ENCODE measurements at regions not wholly inside any gene's neighbourhood (a gene's known extent, or its start where the extent isn't known, plus 50 kb on each side); places are given as distances from the start of the nearest gene placed in this dataset.

DNA sequence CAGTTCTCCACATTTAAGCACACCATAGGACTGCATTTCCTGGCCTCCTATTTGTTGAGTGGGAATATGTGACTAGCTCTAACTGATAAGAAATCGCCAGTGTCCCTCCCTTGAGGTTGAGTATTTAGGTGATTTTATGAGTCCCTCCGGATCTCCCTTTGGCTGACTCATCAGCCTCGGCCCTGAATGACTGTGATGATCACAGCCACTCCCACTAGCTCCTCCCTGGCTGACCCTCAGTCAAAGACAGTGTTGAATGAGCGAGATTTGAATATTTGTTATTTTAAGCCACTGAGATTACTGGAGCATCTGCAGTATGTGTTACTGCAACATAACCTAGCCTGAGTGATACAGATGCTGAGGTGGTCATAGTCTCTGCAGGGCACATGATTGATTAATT is 515.3 kb downstream of the EPHB1 start:
- DNase-seq, result no peak

DNA sequence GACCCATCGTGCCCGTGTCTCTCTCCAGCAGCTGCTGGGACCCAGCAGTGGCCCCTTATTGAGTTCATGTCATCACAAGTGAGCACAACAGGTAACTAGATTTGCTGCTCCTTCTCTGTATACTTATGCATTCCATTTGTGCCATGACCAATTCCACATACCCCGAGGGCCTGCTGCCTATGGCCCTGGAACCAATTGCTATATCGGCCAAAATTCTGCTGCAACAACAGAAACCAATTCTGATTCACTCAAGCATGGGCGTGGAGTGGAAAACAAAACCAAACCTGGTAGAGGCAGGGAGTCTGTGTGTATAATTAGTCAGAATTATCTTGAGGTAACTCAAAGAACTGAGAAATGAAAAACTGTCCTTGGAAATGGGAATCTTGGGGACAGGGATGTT is 516.6 kb downstream of the EPHB1 start:
- no peak for DNase-seq

DNA sequence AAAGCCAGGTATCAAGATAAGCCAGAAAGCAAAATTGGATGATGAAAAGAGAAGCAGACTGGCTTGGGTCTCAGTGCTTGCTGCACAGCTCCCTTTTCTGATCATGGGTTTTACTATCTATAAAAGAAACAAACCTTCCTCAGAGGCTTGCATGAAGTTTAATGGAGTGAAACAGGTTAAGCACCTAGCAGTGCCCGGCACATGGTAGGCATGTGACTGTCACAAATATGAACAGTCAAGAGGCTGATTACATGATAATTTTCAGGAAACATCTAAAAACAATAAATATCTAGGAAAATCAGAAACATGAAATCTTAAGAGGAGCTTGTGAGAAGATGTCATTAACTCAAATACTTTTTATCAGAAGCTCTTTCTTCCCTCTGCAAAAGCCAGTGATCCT is 519.2 kb downstream of the EPHB1 start:
- no peak for DNase-seq

DNA sequence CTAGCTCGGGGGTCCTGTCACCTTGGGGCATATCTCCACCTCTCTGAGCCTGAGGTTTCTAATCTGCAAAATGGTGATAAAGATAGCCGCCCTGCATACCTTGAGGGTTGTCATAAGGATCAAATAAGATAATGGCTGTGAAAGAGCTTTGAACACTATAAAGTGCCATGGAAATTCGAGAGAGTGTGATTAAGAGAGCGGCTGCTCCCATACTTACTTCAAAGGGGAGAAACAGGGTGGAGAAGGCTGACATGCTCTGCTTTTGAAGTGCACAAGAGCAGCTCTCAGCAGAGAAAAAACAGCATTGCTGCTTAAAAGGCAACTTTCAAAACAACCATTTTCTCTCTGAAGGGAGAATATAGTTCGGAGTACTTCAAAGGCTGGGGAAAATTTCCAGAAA is 529.2 kb downstream of the EPHB1 start:
- DNase-seq, result no peak

DNA sequence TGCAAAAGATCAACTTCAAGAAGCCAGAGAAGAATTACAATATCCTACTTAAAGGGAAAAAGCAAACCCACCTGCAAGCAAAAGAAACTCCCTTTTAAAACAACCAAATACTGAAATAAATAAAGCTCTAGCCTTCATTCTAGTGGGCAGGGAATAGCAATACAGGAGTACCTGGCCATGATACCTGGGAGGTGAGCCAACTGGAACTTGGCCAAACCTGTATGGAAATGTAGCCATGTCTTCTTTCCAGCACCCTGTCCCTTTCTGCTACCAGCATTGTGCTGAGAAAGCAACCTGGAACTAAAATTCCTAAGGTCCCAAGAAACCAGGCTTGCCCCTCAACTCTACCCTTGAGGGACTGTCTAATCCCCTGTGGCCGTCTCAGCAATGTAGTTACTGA is 530.0 kb downstream of the EPHB1 start:
- no peak for DNase-seq

DNA sequence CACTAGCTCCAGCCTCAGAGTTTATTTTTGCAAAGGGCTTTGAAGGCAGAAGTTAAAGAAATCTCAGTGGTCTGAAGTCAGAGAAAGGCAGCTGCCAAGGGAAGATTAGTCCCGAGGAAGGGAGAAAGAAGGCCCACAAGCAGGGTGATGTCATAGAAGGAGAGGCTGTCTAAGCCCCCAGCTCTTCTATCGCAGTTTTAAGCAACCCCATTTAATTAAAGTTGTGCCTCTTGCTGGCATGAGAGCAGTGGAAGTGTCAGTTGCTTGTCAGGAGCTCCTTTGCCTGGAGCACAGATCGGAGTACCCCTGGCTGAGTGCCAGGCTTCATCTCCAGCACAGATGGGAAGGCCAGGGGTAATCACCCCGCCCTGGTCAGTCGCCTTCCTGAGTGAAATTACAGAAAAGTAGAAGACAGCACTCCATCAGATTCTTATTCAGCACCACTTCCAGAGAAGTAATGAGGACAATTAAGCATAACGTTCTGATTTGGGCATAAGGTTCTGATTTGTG is 530.7 kb downstream of the EPHB1 start:
- DNase-seq, result no peak

DNA sequence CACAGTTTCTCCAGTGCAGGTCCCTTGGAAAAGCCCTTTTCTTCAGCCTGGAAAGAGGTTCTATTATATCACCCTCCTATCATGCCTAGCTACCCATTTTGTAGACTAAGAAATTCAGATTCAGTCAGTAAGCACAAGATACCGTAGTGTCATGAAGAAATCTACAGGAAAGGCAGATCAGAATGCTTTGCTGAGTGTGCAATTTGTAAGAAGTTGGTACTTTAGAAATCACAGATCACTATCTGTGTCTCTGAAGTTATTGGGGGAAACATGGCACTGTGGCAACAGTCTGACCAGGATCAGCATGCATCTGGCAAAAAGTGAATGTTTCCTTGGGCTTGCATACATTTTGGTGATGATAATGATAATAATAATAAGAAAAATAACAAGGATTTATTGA is 531.8 kb downstream of the EPHB1 start:
- no peak for DNase-seq

DNA sequence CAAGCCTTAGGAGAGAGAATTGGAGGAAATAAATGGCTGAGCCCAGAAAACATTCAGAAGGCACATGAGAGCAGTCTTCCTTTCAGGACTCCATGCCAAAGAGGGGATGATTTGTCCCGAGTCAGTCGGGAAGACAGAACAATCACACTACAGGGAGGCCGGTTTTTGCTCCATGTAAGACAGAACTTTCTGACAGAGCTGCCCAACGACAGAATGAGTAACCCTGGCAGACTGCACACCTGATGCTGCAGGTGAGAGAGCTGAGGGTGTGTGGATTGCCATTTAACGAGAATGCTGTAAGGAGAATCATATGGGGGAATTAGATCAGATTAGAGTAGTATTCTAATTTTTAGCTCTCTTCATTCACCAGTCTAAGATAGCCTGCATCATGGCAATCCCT is 533.0 kb downstream of the EPHB1 start:
- DNase-seq, result no peak

DNA sequence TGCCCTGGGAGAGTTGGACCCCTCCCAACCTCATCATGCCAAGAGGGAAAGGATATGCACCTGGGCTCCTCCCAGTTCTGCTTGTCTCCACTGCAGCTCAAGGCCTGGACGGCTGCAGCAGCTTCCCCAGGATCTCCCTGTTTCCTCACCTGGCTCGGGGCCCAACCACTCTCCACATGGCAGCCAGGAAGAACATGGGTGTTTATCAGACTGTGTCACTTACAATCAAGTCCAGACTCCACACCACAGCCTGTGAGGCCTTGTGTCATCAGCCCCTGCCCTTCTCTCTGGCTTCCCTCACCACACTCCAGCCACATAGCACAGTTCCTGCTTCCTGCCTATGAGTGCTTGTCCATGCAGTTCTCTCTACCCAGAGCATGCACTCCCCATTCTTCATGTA is 534.4 kb downstream of the EPHB1 start:
- no peak for DNase-seq

DNA sequence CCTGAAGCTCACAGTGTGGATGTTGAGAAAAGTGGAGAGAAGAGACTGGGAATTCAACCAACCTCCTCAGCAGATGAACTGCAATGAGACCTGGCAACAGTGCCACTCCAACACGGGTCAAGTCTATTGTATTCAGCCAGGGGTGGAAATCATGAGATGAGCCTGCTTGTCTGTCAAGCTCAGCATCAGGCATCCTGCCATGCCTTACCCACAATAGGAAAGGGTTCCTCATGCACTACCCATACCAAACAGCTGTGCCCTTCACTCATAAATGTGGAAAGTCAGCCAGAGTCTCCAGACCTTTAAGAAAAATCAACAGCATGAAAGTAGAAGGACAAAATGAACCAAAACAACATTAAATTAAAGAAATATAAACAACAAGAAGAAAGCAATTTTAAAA is 542.1 kb downstream of the EPHB1 start:
- no peak for DNase-seq

DNA sequence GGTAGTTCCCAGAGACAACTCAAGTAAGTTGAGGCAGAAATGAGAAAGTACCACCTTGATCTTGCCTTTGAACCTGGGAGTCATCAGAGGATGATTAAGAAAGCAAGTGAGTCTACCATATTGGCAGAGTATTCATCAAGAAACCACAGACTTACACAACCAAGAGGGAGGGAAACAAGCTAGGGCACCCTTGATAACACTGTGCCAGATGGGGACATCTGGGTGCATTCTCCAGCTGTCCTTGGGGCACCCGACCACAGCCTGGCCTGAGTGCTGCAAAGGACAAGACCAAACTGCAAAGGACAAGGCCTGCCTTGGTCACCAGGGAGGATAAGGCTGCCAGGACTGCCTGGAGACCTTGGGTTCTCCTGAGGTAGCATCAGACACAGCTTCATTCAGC is 553.6 kb downstream of the EPHB1 start:
- DNase-seq, result no peak

DNA sequence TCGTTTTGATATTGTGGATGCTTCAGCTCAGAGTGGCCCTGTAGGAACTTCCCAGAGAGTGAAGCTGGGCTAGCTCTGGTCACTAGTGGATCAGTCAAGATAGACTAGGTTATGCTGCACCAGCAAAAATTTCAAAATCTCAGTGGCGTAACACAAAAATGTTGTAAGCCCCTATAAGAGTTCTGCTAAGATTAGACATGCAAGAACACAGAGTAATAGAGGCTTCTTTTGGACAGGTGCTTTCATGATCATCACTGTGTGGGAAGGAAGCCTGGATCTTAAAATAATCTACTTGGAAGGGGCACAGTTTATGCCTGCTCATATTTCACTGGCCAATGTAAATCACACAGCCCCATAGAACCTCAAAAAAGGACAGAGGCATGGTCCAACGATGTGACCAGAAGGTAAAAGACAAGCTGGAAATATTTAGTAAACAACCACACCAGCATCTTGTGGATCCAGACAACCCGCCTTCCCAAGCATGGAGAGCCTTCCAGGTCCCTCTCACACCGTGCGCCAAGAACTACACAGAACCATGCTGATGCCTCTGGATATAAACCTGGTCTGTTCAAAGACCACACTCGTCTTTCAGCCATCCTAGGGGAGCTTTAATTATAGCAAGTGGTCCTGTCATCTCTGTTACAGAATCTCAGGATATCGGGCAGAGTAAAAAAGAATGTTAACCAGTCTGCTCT is 554.3 kb downstream of the EPHB1 start:
- DNase-seq, result no peak

DNA sequence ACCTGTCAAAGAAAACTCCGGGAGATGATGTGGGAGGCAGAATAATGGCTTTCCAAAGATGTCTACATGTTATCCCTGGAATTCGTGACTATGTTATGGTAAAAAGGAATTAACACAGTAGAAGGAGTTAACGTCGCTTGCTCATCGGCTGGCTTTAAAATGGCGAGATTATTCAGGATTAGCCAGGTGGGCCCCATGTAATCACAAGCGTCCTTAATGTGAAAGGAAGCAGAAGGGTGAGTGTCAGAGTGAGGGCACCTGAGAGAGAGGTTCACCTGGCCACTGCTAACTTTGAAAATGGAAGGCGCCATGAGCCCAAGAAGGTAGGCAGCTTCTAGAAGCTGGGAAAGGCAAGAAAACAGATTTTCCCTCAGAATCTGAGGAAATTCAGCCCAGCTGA is 557.2 kb downstream of the EPHB1 start:
- DNase-seq, result no peak

DNA sequence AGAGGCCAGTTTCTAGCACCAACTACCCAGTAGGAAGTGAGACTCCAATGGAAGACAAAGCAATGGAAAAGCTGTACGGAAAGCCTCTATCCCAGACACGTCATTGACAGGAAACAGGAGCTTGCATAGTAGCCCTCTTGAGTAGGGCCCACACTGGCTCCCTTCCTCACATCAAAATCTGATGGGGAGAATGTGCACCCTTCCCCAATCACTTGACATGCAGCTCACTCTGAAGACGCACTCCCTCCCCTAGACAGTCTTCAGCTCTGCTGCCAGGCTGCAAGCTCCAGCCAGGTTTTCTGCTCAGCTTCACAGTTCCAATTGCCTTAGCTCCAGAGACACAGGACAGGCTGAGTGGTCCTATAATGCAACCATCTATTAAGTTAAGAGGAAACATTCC is 567.8 kb downstream of the EPHB1 start:
- DNase-seq, result no peak

DNA sequence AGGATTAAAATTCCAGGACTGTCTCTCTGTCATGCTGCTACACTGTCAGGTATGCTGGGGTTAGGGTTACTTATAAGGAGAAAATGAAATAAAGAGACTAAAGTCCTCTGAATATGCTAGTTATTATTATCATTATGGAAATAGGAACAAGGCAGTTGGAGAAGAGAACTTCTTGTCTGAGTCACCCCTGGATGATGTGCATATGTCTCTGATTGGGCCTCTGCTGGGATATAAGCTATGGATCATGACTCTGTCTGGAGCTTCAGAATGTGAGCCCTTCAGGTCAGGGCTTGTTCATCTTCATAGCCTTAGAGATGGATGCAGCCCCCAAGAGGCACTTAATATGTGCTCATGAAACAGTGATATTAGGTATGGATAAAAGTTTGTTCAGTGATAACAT is 569.6 kb downstream of the EPHB1 start:
- DNase-seq, result no peak

DNA sequence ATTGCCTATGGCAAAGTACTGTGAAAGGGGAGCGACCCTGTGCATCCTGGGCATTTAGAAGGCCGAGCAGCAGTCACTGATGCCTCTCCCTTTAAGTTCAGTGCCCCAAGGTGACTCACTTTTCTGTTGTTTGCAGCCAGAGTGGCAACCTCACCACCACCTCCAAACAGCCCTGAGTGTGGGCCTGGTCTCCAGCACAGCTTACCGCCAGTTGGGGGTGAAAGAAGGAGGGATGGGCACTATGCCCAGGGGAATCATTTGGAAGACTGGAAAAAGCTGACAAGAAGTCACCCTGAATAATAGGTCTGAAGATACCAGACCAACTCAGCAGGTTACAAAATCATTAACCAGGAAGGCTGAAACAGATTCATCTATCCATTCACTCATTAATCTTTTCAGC is 571.8 kb downstream of the EPHB1 start:
- no peak for DNase-seq

DNA sequence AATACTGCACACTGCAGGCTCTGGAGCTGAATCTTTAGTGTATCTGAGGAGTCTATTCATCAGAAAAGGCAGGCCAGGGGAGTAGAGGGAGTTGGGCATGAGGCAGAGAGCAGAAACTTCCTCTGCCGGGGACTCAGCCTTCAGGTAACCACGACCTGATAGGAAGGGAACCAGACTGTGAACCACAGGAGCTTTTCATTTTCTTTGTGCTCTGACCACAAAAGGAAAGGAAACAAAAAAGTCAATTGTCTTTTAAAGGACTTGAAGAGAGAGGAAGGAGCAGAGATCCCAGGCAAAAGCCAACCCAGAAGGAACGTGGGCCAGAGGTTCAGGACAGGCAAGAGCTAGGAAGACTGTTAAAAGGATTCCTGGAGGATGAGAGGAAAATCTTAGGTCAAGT is 573.3 kb downstream of the EPHB1 start:
- no peak for DNase-seq

DNA sequence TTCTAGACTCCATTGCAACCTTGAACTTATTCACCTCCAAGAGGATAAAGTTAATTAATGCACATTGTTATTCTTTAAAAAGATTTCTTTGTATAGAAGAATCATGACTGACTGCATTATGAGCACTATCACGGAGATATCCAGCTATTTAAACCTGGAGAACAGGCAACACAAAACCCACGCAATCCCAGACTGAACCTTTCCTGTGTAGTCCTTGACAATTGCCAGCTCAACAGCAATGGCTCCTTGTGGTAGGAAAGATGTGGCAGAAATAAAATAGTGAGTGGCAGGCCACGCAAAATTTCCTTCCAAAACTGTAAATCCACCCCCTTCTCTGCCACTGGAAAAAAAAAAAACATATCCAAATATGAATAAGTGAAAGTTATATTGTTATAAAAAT is 573.7 kb downstream of the EPHB1 start:
- no peak for DNase-seq

DNA sequence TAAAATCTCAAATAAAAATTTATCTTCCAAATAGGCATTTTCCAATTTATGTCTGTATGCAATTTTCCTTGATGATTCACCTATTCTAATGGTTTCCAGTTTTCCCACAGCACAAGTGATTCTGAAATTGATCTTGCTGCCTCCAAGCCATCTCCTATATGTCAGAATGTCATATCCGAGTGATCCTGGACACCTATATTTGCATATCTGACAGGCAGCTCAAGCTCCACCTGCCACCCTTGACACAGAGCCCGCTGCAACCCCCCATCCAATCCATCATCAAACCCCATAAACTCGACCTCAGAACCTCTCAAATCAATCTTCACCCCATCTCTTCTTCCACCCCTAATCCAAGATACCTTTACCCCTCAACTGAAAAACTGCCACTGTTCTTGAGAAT is 579.5 kb downstream of the EPHB1 start:
- no peak for DNase-seq

DNA sequence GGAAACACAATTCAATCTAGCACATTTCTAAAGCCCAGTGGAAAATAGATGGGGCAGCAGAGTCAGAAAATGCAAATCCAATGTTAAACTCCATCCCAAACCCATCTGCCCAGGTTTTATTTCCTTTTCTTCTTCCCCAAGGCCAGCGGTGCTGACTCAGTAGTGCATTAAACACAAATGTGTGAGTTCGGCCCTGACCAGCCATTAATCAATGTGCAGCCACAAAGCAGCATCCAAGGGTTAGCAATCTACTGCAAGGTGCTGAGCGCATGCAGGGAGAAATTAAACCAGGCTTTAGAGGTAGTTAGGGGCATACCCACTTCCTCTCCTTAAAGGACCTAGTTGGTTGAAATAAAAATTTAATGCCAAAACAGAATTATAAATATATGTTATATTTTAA is 583.3 kb upstream of the PPP2R3A start:
- no peak for DNase-seq

DNA sequence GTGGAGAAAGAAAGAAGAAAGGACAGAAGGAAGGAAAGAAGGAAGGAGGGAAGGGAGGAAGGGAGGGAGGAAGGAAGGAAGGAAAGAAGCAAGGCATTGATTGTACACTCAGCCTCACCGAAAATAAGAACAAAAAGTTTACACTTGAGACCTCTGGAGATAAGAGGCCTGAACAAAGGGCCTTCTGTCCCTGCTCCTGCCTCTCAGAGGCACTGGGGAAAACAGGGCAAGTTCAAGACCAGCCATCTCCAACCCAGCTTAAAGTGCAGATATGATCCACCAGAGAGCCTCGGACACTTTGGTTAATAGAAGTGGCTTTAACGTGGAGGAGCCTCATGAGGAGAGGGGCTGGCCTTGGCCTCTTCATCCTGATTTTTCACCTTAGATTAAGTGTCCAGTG is 582.9 kb upstream of the PPP2R3A start:
- DNase-seq, result no peak

DNA sequence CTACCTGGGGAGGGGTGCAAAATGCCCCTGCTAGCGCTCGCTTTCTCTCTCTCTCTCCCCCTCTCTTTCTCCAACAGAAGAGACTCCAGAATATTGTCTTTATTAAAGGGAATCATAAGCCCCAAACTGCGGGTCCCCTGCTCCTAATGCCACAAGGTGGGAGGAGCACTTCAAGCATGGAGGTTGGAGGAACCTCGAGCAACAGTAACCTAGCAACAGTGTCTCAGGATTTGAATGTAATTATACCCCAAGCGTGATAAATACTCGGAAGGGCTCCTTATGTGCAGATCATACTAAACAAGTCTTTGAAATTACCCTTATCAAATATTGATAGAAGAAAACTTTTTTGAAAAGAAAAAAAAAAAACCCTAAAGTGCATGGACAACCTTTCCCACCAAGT is 582.2 kb upstream of the PPP2R3A start:
- no peak for DNase-seq

DNA sequence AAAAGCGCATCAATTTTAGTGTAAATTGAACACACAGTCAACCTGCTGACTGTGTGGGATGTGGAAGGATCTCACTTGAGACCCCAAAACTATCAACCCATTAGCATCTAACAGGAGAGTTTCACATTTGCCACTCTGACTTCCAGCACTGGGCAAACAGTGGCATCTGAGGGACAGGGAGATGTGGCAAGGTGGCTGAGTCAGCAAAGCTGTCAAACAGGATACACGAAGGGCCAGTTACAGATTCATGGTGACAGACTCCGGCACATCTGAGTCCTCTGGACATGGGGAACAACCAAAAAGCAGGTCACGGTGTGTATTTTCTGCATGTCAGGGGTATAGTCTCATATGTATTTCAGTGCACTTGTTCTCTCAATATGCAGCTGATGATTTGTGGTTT is 573.4 kb upstream of the PPP2R3A start:
- no peak for DNase-seq

DNA sequence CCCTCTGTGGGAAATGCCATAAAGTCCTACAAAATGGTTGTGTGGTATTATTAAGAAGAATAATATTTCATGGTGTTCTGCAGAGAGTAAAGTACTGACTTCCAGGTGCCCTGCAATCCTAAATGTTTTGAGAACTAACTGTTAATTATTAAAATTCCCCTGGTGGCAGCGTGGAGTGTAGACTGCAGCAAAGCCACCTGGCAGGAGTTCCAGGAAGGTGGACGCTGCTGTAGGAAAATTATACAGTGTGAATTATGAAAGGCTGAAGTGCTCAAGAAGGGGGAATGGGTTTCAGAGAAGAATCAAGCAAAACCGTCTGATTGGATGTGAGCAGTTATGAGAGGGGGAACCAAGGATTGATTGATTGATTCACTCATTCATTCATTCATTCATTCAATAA is 572.4 kb upstream of the PPP2R3A start:
- no peak for DNase-seq

DNA sequence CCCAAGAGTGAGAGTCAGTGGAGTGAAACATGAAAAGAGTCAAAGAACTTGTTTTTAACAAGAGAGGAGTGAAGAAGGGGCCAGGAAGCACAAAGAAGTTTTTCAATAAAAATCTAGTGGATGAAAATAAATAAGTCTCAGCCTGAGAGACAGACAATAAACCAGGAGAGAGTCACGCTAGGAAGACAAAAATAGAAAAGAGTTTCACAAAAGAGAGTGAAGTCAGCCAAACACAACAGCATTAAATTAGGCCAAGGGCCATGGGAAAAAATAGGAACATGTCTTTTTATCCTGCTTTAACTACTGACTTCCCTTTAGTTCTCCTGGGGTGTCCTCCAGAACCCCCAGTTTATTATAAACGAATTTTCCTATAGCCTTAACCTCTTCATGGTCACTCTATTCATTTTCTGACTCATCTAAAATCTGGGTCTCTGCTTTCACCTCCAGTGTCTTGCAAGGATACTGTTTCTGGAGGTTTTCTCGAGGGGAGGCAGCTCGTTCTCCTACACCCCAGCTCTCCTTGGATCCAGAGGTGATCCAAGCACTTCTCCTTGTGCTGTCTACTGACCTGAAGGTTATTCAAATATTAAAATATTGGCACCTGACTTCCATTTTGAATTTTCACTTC is 571.5 kb upstream of the PPP2R3A start:
- DNase-seq, result no peak
